Right lobe of liver (tissue), 4 donors: ENCODE measurements at regions not wholly inside any gene's neighbourhood (a gene's known extent, or its start where the extent isn't known, plus 50 kb on each side); places are given as distances from the start of the nearest gene placed in this dataset.

Source experiments
- CTCF ChIP-seq, 4 donors: fragments of 200-600 bp in 3 of 4; fragments of 450-650 bp in 1 of 4; IDR thresholded peaks; one replicate each; pipeline versions ENCODE4 v1.5.1 to v1.8.0; 2016 to 2022; ENCODE audit warnings: antibody characterized with exemption in 4 of 4, mild to moderate bottlenecking in 2 of 4
- POLR2A ChIP-seq: fragments of 450-650 bp; IDR thresholded peaks from one replicate; pipeline ENCODE4 v1.6.1; 2017; ENCODE audit warnings: antibody characterized with exemption, mild to moderate bottlenecking
- donor health status: DM: no; HTN: no; CAD: no.
- donor health status: DM: no; HTN: no; CAD: no.
- donor health status: DM: no; HTN: yes; CAD: no.

- TF ChIP-seq POLR2A: no peak
- TF ChIP-seq CTCF (IDR thresholded peaks at IDR 0.05): no peak
Observed at GRCh38 chr5:127231118-127231517, 59.5 kb upstream of the MEGF10 start.
